ENCODE measurements at regions not wholly inside any gene's neighbourhood (a gene's known extent, or its start where the extent isn't known, plus 50 kb on each side); places are given as distances from the start of the nearest gene placed in this dataset.

DNA sequence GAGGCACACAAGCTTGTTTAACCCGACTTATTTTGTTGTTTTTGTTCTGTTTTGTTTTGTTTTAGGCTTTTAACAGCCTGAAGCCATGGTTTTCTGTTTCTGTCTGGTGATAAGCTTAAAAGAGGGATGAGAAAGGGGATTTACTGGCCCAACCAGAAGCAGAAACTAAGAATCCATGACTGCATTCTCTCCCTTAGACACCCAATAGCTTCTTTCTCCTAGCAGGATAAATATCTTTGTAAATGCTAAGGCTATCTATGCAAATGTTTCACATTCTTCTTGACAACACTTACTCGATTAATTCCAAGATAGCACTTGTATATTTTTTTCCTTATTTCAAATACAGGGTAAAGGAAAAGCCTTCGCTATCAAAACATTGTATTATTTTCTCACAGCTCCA is 53.7 kb upstream of the SMAD1 start:
- no peak for TF ChIP-seq CREB1 (IDR thresholded peaks at IDR 0.05; ENCODE audit: low read depth)
- no peak for TF ChIP-seq NFIC (IDR thresholded peaks at IDR 0.05)
- no peak for TF ChIP-seq TEAD4 (IDR thresholded peaks at IDR 0.05)
- TF ChIP-seq RAD21 (IDR thresholded peaks at IDR 0.05; ENCODE audit: low read depth) = no peak
- TF ChIP-seq, protein P1, sequence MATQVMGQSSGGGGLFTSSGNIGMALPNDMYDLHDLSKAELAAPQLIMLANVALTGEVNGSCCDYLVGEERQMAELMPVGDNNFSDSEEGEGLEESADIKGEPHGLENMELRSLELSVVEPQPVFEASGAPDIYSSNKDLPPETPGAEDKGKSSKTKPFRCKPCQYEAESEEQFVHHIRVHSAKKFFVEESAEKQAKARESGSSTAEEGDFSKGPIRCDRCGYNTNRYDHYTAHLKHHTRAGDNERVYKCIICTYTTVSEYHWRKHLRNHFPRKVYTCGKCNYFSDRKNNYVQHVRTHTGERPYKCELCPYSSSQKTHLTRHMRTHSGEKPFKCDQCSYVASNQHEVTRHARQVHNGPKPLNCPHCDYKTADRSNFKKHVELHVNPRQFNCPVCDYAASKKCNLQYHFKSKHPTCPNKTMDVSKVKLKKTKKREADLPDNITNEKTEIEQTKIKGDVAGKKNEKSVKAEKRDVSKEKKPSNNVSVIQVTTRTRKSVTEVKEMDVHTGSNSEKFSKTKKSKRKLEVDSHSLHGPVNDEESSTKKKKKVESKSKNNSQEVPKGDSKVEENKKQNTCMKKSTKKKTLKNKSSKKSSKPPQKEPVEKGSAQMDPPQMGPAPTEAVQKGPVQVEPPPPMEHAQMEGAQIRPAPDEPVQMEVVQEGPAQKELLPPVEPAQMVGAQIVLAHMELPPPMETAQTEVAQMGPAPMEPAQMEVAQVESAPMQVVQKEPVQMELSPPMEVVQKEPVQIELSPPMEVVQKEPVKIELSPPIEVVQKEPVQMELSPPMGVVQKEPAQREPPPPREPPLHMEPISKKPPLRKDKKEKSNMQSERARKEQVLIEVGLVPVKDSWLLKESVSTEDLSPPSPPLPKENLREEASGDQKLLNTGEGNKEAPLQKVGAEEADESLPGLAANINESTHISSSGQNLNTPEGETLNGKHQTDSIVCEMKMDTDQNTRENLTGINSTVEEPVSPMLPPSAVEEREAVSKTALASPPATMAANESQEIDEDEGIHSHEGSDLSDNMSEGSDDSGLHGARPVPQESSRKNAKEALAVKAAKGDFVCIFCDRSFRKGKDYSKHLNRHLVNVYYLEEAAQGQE (IDR thresholded peaks at IDR 0.05; ENCODE audit: low read depth) = no peak

DNA sequence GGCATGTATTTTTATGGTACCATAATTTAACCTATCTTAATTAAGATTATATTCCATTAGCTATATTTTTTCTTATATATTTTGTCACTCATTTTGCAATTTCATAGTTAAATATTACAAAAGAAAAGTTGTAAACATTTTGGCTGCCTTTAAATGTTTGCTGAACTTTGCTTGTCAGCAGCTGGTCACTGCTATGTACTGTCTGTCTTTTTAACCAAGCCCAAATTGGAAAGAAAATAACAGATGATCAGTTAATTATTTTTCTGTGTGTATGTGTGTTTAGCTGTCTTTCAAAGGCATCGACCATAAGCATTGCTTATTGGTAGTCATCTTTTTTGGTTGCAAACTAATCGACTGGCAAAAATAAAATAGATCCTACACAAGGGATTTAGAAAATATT is 54.4 kb upstream of the SMAD1 start:
- TF ChIP-seq TAF1 (IDR thresholded peaks at IDR 0.05; ENCODE audit: low read depth) (no peak), RAD21 (IDR thresholded peaks at IDR 0.05; ENCODE audit: low read depth) (no peak), EGR1 (IDR thresholded peaks at IDR 0.05) (no peak), CEBPB (IDR thresholded peaks at IDR 0.05) (no peak), YY1 (IDR thresholded peaks at IDR 0.05; ENCODE audit: low read depth) (no peak), ZBTB7A (IDR thresholded peaks at IDR 0.05; ENCODE audit: low read depth) (no peak), CREB1 (IDR thresholded peaks at IDR 0.05; ENCODE audit: low read depth) (no peak), FOXM1 (IDR thresholded peaks at IDR 0.05; ENCODE audit: borderline replicate concordance, low read depth) (no peak), TCF12 (IDR thresholded peaks at IDR 0.05; ENCODE audit: low read depth) (no peak), EP300 (IDR thresholded peaks at IDR 0.05; ENCODE audit: borderline replicate concordance) (no peak), NFIC (IDR thresholded peaks at IDR 0.05) (no peak), TEAD4 (IDR thresholded peaks at IDR 0.05) (no peak)
- TF ChIP-seq, protein P1 (IDR thresholded peaks at IDR 0.05; ENCODE audit: low read depth) = no peak
- TF ChIP-seq, protein P2, sequence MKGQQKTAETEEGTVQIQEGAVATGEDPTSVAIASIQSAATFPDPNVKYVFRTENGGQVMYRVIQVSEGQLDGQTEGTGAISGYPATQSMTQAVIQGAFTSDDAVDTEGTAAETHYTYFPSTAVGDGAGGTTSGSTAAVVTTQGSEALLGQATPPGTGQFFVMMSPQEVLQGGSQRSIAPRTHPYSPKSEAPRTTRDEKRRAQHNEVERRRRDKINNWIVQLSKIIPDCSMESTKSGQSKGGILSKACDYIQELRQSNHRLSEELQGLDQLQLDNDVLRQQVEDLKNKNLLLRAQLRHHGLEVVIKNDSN (IDR thresholded peaks at IDR 0.05) = no peak
- TF ChIP-seq, protein P3, sequence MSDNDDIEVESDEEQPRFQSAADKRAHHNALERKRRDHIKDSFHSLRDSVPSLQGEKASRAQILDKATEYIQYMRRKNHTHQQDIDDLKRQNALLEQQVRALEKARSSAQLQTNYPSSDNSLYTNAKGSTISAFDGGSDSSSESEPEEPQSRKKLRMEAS (IDR thresholded peaks at IDR 0.05) = no peak

DNA sequence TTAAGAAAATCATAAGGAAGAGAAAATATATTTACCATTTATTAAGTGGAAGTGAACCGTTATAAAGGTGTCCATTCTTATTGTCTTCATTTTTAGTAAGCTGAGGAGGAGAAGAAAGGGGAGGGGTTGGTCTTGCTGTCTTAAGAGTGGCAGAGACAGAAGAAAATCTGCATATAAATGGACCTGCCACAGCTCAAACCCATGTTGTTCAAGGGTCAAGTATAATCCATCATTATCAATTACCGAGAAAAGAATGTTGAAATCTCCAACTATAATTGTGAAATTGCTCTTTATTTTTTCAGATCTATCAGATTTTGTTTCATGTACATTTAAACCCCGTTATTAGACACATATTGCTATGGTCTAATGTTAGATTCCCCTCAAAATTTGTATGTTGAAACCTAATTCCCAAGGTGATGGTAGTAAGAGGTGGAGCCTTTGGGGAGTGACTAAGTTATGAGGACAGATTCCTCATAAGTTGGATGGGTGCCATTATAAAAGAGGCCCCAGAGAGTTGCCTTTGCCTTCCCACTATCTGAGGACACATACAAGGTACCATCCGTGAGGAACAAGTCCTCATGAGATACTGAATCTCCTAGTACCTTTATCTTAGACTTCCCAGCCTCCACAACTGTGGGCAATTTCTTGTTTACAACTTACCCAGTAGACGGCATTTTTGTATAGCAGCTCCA is 58.5 kb upstream of the SMAD1 start:
- TF ChIP-seq TCF12 (IDR thresholded peaks at IDR 0.05; ENCODE audit: low read depth) (no peak), TAF1 (IDR thresholded peaks at IDR 0.05; ENCODE audit: low read depth) (no peak), CEBPB (IDR thresholded peaks at IDR 0.05) (no peak), TEAD4 (IDR thresholded peaks at IDR 0.05) (no peak), CREB1 (IDR thresholded peaks at IDR 0.05; ENCODE audit: low read depth) (no peak), FOXM1 (IDR thresholded peaks at IDR 0.05; ENCODE audit: borderline replicate concordance, low read depth) (no peak), EGR1 (IDR thresholded peaks at IDR 0.05) (no peak), NFIC (IDR thresholded peaks at IDR 0.05) (no peak), RAD21 (IDR thresholded peaks at IDR 0.05; ENCODE audit: low read depth) (no peak), EP300 (IDR thresholded peaks at IDR 0.05; ENCODE audit: borderline replicate concordance) (no peak), YY1 (IDR thresholded peaks at IDR 0.05; ENCODE audit: low read depth) (no peak), ZBTB7A (IDR thresholded peaks at IDR 0.05; ENCODE audit: low read depth) (no peak)
- TF ChIP-seq, protein P1 (IDR thresholded peaks at IDR 0.05; ENCODE audit: low read depth) = no peak
- TF ChIP-seq, protein P3 (IDR thresholded peaks at IDR 0.05) = no peak
- TF ChIP-seq, protein P2 (IDR thresholded peaks at IDR 0.05) = no peak

DNA sequence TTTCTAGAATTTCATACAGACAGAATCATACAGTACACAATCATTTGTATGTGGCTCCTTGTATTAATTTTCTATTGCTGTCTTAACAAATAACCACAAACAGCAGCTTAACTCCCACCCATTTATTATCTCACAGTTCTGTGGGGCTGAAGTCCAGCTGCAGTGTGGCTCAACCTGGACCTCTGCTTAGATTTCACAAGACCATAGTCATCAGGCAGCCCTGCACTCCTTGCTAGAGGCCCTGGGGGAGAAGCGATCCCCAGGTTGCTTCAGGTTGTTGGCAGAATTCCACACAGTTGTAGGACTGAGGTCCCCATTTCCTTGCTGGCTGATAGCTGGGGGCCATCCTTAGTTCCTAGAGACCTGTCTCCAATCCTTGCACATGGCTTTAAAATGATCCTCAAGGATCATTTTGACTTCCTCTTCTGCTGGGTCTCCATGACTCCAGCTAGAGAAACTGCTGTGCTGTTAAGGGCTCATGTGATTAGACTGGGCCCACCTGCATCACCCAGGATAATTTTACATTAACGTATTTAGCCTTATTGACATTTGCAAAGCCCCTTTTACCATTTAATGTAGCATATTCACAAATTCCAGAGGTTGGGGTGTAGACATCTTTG is 60.9 kb upstream of the SMAD1 start:
- TF ChIP-seq, protein P1 (IDR thresholded peaks at IDR 0.05; ENCODE audit: low read depth) = no peak
- TF ChIP-seq, protein P3 (IDR thresholded peaks at IDR 0.05) = no peak
- TF ChIP-seq CEBPB (IDR thresholded peaks at IDR 0.05) = no peak

Measured in Ishikawa (cell line).